H9 (cell line): ENCODE measurements at regions not wholly inside any gene's neighbourhood (a gene's known extent, or its start where the extent isn't known, plus 50 kb on each side); places are given as distances from the start of the nearest gene placed in this dataset.

Source experiments
- DNase-seq: peaks from one replicate; pipeline ENCODE4 v3.0.0-alpha.2; 2017
- H2AFZ ChIP-seq: one replicate; pipeline ENCODE4 v1.6.1; 2013; ENCODE audit warnings: mild to moderate bottlenecking, low read length, control low read depth, moderate library complexity
- H2AK5ac ChIP-seq: 2 replicates; pipeline ENCODE4 v1.6.1; 2013; ENCODE audit warnings: low read length, control low read depth, mixed read lengths; ENCODE audit not compliant: insufficient read length
- H2BK120ac ChIP-seq: one replicate; pipeline ENCODE4 v1.6.1; 2013; ENCODE audit warnings: low read depth, mild to moderate bottlenecking, low read length, control low read depth, inconsistent platforms; ENCODE audit not compliant: poor library complexity, severe bottlenecking
- H2BK12ac ChIP-seq: 2 replicates; pipeline ENCODE4 v1.6.1; 2013; ENCODE audit warnings: low read length, control low read depth, mixed read lengths, low read depth; ENCODE audit not compliant: insufficient read length
- H2BK15ac ChIP-seq: 2 replicates; pipeline ENCODE4 v1.6.1; 2013; ENCODE audit warnings: low read depth, low read length, control low read depth
- H2BK20ac ChIP-seq: one replicate; pipeline ENCODE4 v1.6.1; 2013; ENCODE audit warnings: low read depth, mild to moderate bottlenecking, low read length, control low read depth, inconsistent platforms; ENCODE audit not compliant: poor library complexity, severe bottlenecking
- H2BK5ac ChIP-seq: 2 replicates; pipeline ENCODE4 v1.6.1; 2013; ENCODE audit warnings: low read length, control low read depth, mixed read lengths; ENCODE audit not compliant: insufficient read length
- H3K14ac ChIP-seq: 2 replicates; pipeline ENCODE4 v1.6.1; 2013; ENCODE audit warnings: low read length, control low read depth; ENCODE audit not compliant: insufficient read depth
- H3K18ac ChIP-seq: 2 replicates; pipeline ENCODE4 v1.6.1; 2013; ENCODE audit warnings: low read depth, mild to moderate bottlenecking, mixed read lengths, low read length, control low read depth; ENCODE audit not compliant: insufficient read length
- H3K23ac ChIP-seq: 2 replicates; pipeline ENCODE4 v1.6.1; 2013; ENCODE audit warnings: low read length, control low read depth, mixed read lengths, low read depth; ENCODE audit not compliant: insufficient read length
- H3K23me2 ChIP-seq: 2 replicates; pipeline ENCODE4 v1.6.1; 2013; ENCODE audit warnings: low read depth, mild to moderate bottlenecking, mixed read lengths, low read length, control low read depth; ENCODE audit not compliant: insufficient read length, poor library complexity, severe bottlenecking
- H3K27ac ChIP-seq: 2 replicates; pipeline ENCODE4 v1.5.1; 2013; ENCODE audit warnings: low read length, control low read depth, mixed read lengths, low read depth; ENCODE audit not compliant: insufficient read length
- H3K27me3 ChIP-seq: 2 replicates; pipeline ENCODE4 v1.6.1; 2013; ENCODE audit warnings: low read length, control low read depth, inconsistent platforms; ENCODE audit not compliant: insufficient read depth
- H3K4ac ChIP-seq: 2 replicates; pipeline ENCODE4 v1.6.1; 2013; ENCODE audit warnings: low read depth, mild to moderate bottlenecking, control low read depth, inconsistent platforms, low read length, moderate library complexity
- H3K4me1 ChIP-seq: 2 replicates; pipeline ENCODE4 v1.6.1; 2013; ENCODE audit warnings: low read length, control low read depth, inconsistent platforms; ENCODE audit not compliant: insufficient read depth
- H3K4me2 ChIP-seq: 2 replicates; pipeline ENCODE4 v1.6.1; 2013; ENCODE audit warnings: low read length, control low read depth, mixed read lengths; ENCODE audit not compliant: insufficient read length, insufficient read depth
- H3K56ac ChIP-seq: 2 replicates; pipeline ENCODE4 v1.6.1; 2013; ENCODE audit warnings: low read depth, mild to moderate bottlenecking, mixed read lengths, low read length, control low read depth; ENCODE audit not compliant: insufficient read length
- H3K79me1 ChIP-seq: 2 replicates; pipeline ENCODE4 v1.6.1; 2013; ENCODE audit warnings: low read depth, mild to moderate bottlenecking, moderate library complexity, low read length, control low read depth, inconsistent platforms; ENCODE audit not compliant: insufficient read depth, poor library complexity, severe bottlenecking
- H3K79me2 ChIP-seq: 2 replicates; pipeline ENCODE4 v1.6.1; 2013; ENCODE audit warnings: low read length, control low read depth, inconsistent platforms; ENCODE audit not compliant: insufficient read depth
- H3K9ac ChIP-seq: 2 replicates; pipeline ENCODE4 v1.6.1; 2013; ENCODE audit warnings: low read length, control low read depth, mixed read lengths; ENCODE audit not compliant: insufficient read length; ENCODE audit errors: extremely low read depth
- H3K9me3 ChIP-seq: one replicate; pipeline ENCODE4 v1.6.1; 2013; ENCODE audit warnings: low read depth, low read length, inconsistent platforms; ENCODE audit not compliant: control insufficient read depth
- H3T11ph ChIP-seq: one replicate; pipeline ENCODE4 v1.6.1; 2013; ENCODE audit warnings: mild to moderate bottlenecking, low read length, control low read depth, inconsistent platforms
- H4K20me1 ChIP-seq: one replicate; pipeline ENCODE4 v1.6.1; 2013; ENCODE audit not compliant: control insufficient read depth, insufficient read length, insufficient read depth
- H4K5ac ChIP-seq: 2 replicates; pipeline ENCODE4 v1.6.1; 2013; ENCODE audit warnings: low read depth, mild to moderate bottlenecking, mixed read lengths, low read length, control low read depth; ENCODE audit not compliant: insufficient read length
- H4K8ac ChIP-seq: replicated peaks from 2 replicates; pipeline ENCODE4 v1.6.1; 2013; ENCODE audit warnings: low read length, control low read depth, mixed read lengths, low read depth; ENCODE audit not compliant: insufficient read length
- H4K91ac ChIP-seq: 2 replicates; pipeline ENCODE4 v1.6.1; 2013; ENCODE audit warnings: low read depth, mild to moderate bottlenecking, moderate library complexity, mixed read lengths, low read length, control low read depth; ENCODE audit not compliant: insufficient read length
- H3K27ac Mint-ChIP-seq, 3 experiments: 2 replicates in 2 of 3; 3 replicates in 1 of 3; pipeline ENCODE4 v1.8.0; 2020 to 2021; ENCODE audit warnings: mixed read lengths in 3 of 3, mild to moderate bottlenecking in 1 of 3, moderate library complexity in 1 of 3
- H3K27me3 Mint-ChIP-seq: 2 replicates; pipeline ENCODE4 v1.8.0; 2021; ENCODE audit warnings: low read depth, mild to moderate bottlenecking, moderate library complexity, mixed read lengths
- H3K36me3 Mint-ChIP-seq, 3 experiments: 2 replicates in 2 of 3; 3 replicates in 1 of 3; pipeline ENCODE4 v1.8.0; 2020 to 2021; ENCODE audit warnings: low read depth in 3 of 3, mixed read lengths in 3 of 3; ENCODE audit not compliant: insufficient read depth in 1 of 3
- H3K4me1 Mint-ChIP-seq, 2 experiments: 2 replicates each; pipeline ENCODE4 v1.8.0; 2020; ENCODE audit warnings: mixed read lengths in 2 of 2
- H3K4me3 Mint-ChIP-seq, 2 experiments: 2 replicates in 1 of 2; 3 replicates in 1 of 2; pipeline ENCODE4 v1.8.0; 2020 to 2021; ENCODE audit warnings: mild to moderate bottlenecking in 2 of 2, mixed read lengths in 2 of 2, moderate library complexity in 1 of 2
- H3K9me3 Mint-ChIP-seq, 2 experiments: 2 replicates in 1 of 2; 3 replicates in 1 of 2; pipeline ENCODE4 v1.8.0; 2020; ENCODE audit warnings: mild to moderate bottlenecking in 2 of 2, mixed read lengths in 2 of 2, moderate library complexity in 1 of 2
- WGBS: extraction: QIAGEN DNeasy Blood & Tissue Kit; methylation state at CpG from one replicate; pipeline ENCODE4 v1.1.7; 2013; ENCODE audit warnings: missing lambda C conversion rate, low lambda C conversion rate, mixed read lengths; ENCODE audit not compliant: insufficient read length; ENCODE audit errors: extremely low coverage; 5-methylcytosine and 5-hydroxymethylcytosine counted together
- TF ChIP-seq, protein P1 (sequence below): fragments of 200-600 bp; sonication (generic); conservative IDR thresholded peaks from 3 replicates; pipeline ENCODE4 v1.8.0; 2021; ENCODE audit warnings: antibody characterized with exemption, mild to moderate bottlenecking

DNA sequence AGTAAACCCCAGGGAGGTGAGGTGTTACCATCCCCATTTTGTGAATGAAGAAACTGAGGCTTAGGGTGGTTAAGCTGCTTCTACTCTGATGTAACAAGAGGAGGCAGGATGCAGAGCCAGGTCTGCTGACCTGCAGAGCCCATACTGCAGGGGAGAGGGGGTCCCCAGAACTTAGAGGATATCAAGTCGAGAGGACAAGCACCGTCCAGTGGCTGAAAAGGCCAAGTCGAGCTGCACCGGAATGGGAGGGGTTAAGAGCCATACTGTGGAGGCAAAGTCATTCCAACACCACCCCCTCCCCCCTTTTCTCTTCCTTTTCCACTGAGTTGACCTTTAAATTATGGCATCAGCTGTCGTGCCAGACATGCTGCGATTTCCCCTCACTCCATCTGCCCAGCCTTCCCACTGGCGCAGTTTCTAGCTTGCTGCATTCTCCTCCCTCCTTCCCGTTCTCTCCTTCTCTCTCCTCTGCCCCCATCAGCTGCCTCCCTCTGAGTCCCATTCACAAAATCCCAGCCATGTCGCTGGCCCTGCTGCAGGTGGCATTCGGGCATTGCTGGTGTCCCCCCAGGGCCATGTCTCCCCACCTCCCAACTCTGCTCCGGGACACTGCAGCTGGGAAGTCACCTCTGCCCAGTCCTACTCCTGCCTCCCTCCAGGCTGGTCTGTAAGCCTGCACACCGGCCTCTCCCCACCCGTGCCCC is 346.9 kb downstream of the DYSF start:
- Histone ChIP-seq H3K27ac (no peak overlapping the region), H3K4me1 (no peaks in the 10 kb centered on the region), H3K23me2 (no peaks in the 10 kb centered on the region), H2BK120ac (no peak overlapping the region), H4K5ac (no peak overlapping the region), H3K4me2 (no peak overlapping the region), H3K27me3 (no peaks in the 10 kb centered on the region), H3K4ac (no peak overlapping the region), H3K79me2 (no peaks in the 10 kb centered on the region), H3T11ph (no peak overlapping the region), H2BK20ac (no peak overlapping the region), H3K9ac (no peak overlapping the region), H2BK15ac (no peak overlapping the region), H3K79me1 (no peaks in the 10 kb centered on the region), H3K18ac (no peak overlapping the region), H3K9me3 (no peaks in the 10 kb centered on the region), H4K91ac (no peak overlapping the region), H2AFZ (no peak overlapping the region), H4K8ac (no peak overlapping the region), H2BK12ac (no peak overlapping the region), H3K23ac (no peak overlapping the region), H3K14ac (no peak overlapping the region), H2BK5ac (no peak overlapping the region), H2AK5ac (no peak overlapping the region), H3K56ac (no peak overlapping the region), H4K20me1 (no peaks in the 10 kb centered on the region)
- no CpG with 5 or more reads among the region's 13 CpGs for WGBS
- Mint-ChIP-seq H3K27me3 (peaks cover 7% of the 10 kb centered on the region), H3K36me3 (no peaks in the 10 kb centered on the region), H3K4me1 (peaks cover 0 to 2% of the 10 kb centered on the region in 2 experiments; a peak in 1 of 4 replicates), H3K4me3 (no peak overlapping the region), H3K9me3 (no peaks in the 10 kb centered on the region; a peak in 1 of 5 replicates), H3K27ac (no peak overlapping the region)
- no peak for DNase-seq
- TF ChIP-seq, protein P1, sequence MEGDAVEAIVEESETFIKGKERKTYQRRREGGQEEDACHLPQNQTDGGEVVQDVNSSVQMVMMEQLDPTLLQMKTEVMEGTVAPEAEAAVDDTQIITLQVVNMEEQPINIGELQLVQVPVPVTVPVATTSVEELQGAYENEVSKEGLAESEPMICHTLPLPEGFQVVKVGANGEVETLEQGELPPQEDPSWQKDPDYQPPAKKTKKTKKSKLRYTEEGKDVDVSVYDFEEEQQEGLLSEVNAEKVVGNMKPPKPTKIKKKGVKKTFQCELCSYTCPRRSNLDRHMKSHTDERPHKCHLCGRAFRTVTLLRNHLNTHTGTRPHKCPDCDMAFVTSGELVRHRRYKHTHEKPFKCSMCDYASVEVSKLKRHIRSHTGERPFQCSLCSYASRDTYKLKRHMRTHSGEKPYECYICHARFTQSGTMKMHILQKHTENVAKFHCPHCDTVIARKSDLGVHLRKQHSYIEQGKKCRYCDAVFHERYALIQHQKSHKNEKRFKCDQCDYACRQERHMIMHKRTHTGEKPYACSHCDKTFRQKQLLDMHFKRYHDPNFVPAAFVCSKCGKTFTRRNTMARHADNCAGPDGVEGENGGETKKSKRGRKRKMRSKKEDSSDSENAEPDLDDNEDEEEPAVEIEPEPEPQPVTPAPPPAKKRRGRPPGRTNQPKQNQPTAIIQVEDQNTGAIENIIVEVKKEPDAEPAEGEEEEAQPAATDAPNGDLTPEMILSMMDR, result no peak
